ENCODE measurements at regions not wholly inside any gene's neighbourhood (a gene's known extent, or its start where the extent isn't known, plus 50 kb on each side); places are given as distances from the start of the nearest gene placed in this dataset.

GRCh38 chr18:10168477-10168876, 254.7 kb downstream of the VAPA start:
- no peak overlapping the region for H3K9ac ChIP-seq (ENCODE audit: low read depth, low read length)
- no peak overlapping the region for H3K27ac ChIP-seq (ENCODE audit: insufficient read depth, low read length)
- no peak overlapping the region for H2BK5ac ChIP-seq (ENCODE audit: low read depth, low read length, poor library complexity, severe bottlenecking)
- no peak overlapping the region for H2AK5ac ChIP-seq (ENCODE audit: low read depth, low read length)
- H3K18ac ChIP-seq (ENCODE audit: low read depth, low read length) = no peak overlapping the region
- intact Hi-C loops (cut with micrococcal nuclease) = no loop called here
- ChIA-PET CTCF (interaction anchor here (0.6 to 2.2 kb wide), 2 partner anchors 15 to 25 kb away, joined by 3 to 8 read pairs; no protein-coding TSS in a partner anchor), POLR2A (ENCODE audit: unreplicated experiment) (no interaction called here)
- no peak overlapping the region for H4K5ac ChIP-seq (ENCODE audit: low read depth, low read length)
- no peak overlapping the region for H3K4me2 ChIP-seq (ENCODE audit: low read depth, low read length)
- no peak for DNase-seq
- no peak overlapping the region for H2AFZ ChIP-seq (replicated peaks; ENCODE audit: low read length, poor library complexity)
- H3K4me1 ChIP-seq (ENCODE audit: control insufficient read depth, insufficient read depth, low read length) = peaks cover 7% of the 10 kb centered on the region; the same call in 1 of the 2 replicates
- H4K20me1 ChIP-seq (ENCODE audit: insufficient read depth, low read length) = no peaks in the 10 kb centered on the region
- in situ Hi-C loops (cut with MboI; ENCODE audit: low sequenced_read_pairs) = no loop called here
- no peak overlapping the region for H3K14ac ChIP-seq (replicated peaks; ENCODE audit: low read depth, low read length)
- dilution Hi-C loops (cut with HindIII; ENCODE audit: low sequenced_read_pairs, unreplicated experiment) = no loop called here
- H3K23ac ChIP-seq (ENCODE audit: low read depth, low read length) = no peak overlapping the region
- H3K4me3 ChIP-seq (ENCODE audit: insufficient read depth, low read depth, low read length) = no peak overlapping the region
- 0 out of 2 replicates have a peak overlapping the region, but pooled peaks have one; percentile 20 for H2BK20ac ChIP-seq (ENCODE audit: low read depth, low read length)
- no peaks in the 10 kb centered on the region; the same call in 1 of the 2 replicates for H3K27me3 ChIP-seq (ENCODE audit: control insufficient read depth, insufficient read depth, low read length)
- ATAC-seq (ENCODE audit: low read depth) = no peak
- H3K9me1 ChIP-seq (ENCODE audit: insufficient read depth, low read length) = no peaks in the 10 kb centered on the region; the same call in 1 of the 2 replicates
- no peak overlapping the region for H3K56ac ChIP-seq (ENCODE audit: extremely low read depth, insufficient read depth, low read length)
- no peaks in the 10 kb centered on the region for H3K36me3 ChIP-seq (ENCODE audit: control insufficient read depth, insufficient read depth, low read length)
- no peak overlapping the region for H3K4ac ChIP-seq (ENCODE audit: low read depth, low read length)
- no peak overlapping the region for H4K8ac ChIP-seq (ENCODE audit: low read depth in 2 of 2, low read length in 2 of 2)
- BruUV-seq (replicated peaks) = no TSS peak
- no peak overlapping the region for H2BK15ac ChIP-seq (ENCODE audit: low read depth, low read length)
- peak overlapping the region; percentile 6; the same call in 1 of the 2 replicates for H4K91ac ChIP-seq (ENCODE audit: insufficient read depth, low read depth, low read length)
- H2AK9ac ChIP-seq (replicated peaks; ENCODE audit: low read depth, low read length, poor library complexity) = no peak overlapping the region
- WGBS, 2 experiments (ENCODE audit: extremely low coverage in 2 of 2, insufficient read length in 1 of 2) = 68% methylated on average over 6 of the region's 9 CpGs; no CpG with 5 or more reads in 1 of the 2 experiments
- H2BK120ac ChIP-seq (ENCODE audit: low read depth, low read length) = no peak overlapping the region
- no peak for TF ChIP-seq NFE2L2 (IDR thresholded peaks at IDR 0.05; ENCODE audit: low read depth, low read length)
- no peak for TF ChIP-seq CHD1 (IDR thresholded peaks at IDR 0.05; ENCODE audit: low read depth, low read length)
- TF ChIP-seq POLR2A (IDR thresholded peaks at IDR 0.05; ENCODE audit: low read depth, low read length) = no peak
- TF ChIP-seq RCOR1 (IDR thresholded peaks at IDR 0.05; ENCODE audit: insufficient replicate concordance, low read length) = no peak
- no peak for TF ChIP-seq BHLHE40 (IDR thresholded peaks at IDR 0.05; ENCODE audit: low read depth, low read length)
- TF ChIP-seq SMC3 (IDR thresholded peaks at IDR 0.05; ENCODE audit: low read depth, low read length) = no peak
- no peaks in the 10 kb centered on the region for H3K9me3 ChIP-seq (ENCODE audit: control insufficient read depth, insufficient read depth, low read length)
- H3K79me1 ChIP-seq (ENCODE audit: low read depth in 1 of 2, low read length in 2 of 2) = no peaks in the 10 kb centered on the region

All from IMR-90 (cell line).